ENCODE measurements at regions not wholly inside any gene's neighbourhood (a gene's known extent, or its start where the extent isn't known, plus 50 kb on each side); places are given as distances from the start of the nearest gene placed in this dataset.
A peak's percentile ranks its signal among the peaks of the same experiment; 100 is the strongest.

- DNase-seq = peak; percentile 89 to 100
Measured at GRCh38 chr6:134379076-134379475, 61.2 kb upstream of the SGK1 start.

GRCh38 chr6:134378426-134378825, 60.5 kb upstream of the SGK1 start:
- DNase-seq = no peak

GRCh38 chr6:134376785-134377184, 58.9 kb upstream of the SGK1 start:
- DNase-seq = no peak

- peak; percentile 69 to 89 for DNase-seq
Measured at GRCh38 chr6:134375220-134375580, 57.3 kb upstream of the SGK1 start.

- DNase-seq = peak in 1 of 2 donors; percentile 62
Measured at GRCh38 chr6:134374491-134375219, 56.7 kb upstream of the SGK1 start.

GRCh38 chr6:134373993-134374392, 56.1 kb upstream of the SGK1 start:
- DNase-seq = no peak

GRCh38 chr6:134373282-134373922, 55.5 kb upstream of the SGK1 start:
- DNase-seq = peak; percentile 92 to 99

- peak; percentile 87 to 94 for DNase-seq
Measured at GRCh38 chr6:134372603-134373281, 54.8 kb upstream of the SGK1 start.

GRCh38 chr6:134368670-134369069, 50.8 kb upstream of the SGK1 start:
- no peak for DNase-seq
